ENCODE measurements at regions not wholly inside any gene's neighbourhood (a gene's known extent, or its start where the extent isn't known, plus 50 kb on each side); places are given as distances from the start of the nearest gene placed in this dataset.

DNA sequence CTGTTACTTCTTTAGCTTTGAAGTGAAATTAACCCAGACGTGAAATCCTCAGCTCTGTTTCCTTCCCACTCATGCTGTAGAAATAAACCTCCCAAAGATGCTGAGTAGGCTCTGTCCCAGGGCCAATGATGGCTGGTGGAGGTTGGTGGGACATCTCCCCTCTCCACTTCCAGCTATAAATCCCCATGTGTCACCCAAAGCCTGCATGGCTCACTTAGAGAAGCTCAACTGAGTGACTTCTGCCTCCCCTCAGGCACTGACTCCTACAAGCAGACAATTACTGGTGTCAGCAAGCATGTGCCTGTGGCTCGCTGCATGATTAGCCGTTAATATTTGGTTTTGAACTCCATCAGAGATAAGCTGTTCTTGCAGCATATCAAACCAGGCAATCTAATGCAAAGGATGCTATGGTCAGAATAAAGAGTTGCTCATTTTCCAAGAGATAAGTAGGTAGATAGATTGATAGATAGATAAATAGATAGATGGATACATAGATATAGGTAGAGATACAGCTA lies 569.5 kb upstream of the WWC1 start:
- TF ChIP-seq, protein P1, sequence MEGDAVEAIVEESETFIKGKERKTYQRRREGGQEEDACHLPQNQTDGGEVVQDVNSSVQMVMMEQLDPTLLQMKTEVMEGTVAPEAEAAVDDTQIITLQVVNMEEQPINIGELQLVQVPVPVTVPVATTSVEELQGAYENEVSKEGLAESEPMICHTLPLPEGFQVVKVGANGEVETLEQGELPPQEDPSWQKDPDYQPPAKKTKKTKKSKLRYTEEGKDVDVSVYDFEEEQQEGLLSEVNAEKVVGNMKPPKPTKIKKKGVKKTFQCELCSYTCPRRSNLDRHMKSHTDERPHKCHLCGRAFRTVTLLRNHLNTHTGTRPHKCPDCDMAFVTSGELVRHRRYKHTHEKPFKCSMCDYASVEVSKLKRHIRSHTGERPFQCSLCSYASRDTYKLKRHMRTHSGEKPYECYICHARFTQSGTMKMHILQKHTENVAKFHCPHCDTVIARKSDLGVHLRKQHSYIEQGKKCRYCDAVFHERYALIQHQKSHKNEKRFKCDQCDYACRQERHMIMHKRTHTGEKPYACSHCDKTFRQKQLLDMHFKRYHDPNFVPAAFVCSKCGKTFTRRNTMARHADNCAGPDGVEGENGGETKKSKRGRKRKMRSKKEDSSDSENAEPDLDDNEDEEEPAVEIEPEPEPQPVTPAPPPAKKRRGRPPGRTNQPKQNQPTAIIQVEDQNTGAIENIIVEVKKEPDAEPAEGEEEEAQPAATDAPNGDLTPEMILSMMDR (conservative IDR thresholded peaks at IDR 0.05), result no peak
- H3K27ac ChIP-seq, result no peak overlapping the region

DNA sequence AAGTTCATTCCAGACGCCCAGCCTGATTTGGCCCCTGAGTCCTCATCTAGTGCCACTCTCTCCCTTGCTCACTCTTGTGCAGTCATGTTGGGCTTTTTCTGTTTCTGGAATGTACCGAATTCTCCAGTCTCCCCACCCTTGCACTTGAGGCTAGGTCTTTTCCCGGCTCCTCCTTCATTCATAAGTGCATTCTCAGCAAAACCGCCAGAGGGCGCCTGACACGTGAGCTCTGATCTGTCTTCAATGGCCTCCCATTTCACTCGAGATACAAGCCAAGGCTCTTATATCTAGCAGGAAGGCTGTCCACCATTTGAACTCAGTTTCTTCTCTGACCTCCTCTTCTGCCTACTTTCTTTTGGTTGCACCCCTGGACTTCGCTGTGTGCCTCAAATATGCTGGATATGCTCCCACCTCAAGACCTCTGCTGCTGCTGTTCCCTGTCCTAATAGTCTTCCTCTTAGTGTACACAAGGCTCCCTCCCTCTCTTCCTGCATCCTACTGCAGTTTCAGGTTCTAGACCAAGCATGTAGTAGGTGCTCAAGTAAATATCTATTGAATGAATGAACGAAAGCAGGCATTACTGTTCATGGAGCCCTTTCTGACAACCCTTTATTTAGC lies 568.1 kb upstream of the WWC1 start:
- no peak overlapping the region for H3K27ac ChIP-seq
- TF ChIP-seq, protein P1 (conservative IDR thresholded peaks at IDR 0.05), result peak; percentile 81

DNA sequence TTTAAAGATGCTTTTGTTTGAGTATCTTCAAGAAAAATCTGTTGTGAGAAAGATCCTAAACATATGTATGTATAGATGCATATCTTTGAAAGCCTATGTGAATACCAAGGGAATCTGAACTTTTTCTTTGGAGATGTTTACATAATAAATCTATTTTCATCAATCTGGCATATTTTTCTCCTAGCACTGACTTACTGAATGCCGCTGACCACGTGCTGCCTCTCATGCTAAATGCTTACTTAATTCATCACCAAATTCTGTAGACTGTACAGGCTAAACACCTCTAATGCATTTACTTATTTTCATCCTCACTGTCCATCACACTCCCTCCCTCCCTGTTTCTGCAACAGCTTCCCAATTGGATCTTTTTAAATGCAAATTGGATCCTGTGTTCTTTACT lies 566.2 kb upstream of the WWC1 start:
- TF ChIP-seq, protein P1 (conservative IDR thresholded peaks at IDR 0.05), result no peak
- no peak overlapping the region for H3K27ac ChIP-seq

DNA sequence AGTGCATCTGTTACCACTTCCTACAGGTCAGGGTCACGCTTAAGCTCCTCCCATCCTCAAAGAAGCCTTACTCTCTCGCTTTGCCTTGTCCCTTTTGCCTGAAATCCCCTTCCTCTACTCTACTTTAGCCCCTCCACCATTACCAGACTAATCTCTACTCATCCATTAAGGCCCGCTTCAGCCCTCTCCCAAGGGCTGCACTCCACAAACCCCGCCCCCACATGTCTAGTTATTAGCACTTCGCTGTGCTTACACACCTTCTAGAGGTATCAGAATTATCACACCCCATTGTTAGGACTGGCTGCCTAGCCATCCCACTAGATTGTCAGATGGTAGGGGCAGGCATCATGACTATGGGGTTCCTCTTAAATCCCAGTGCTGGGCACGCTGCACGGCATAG lies 565.7 kb upstream of the WWC1 start:
- TF ChIP-seq, protein P1 (conservative IDR thresholded peaks at IDR 0.05), result no peak
- H3K27ac ChIP-seq, result no peak overlapping the region

DNA sequence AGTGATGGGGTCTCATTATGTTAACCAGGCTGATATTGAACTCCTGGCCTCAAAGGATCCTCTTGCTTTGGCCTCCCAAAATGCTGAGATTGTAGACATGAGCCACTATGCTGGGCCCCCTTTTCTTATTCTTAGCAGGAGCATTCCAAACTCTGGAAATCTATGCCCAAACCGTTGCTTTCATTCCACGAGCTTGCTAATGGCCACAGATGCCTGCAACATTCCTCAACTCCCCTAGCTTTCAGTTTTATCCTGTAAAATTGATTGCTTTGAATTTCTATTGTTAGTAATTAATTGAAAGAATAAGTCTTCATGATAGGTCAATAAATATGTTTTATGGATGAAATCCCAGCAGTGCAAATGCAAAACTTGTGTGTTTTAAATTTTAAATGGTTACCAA lies 564.8 kb upstream of the WWC1 start:
- H3K27ac ChIP-seq, result no peak overlapping the region
- TF ChIP-seq, protein P1 (conservative IDR thresholded peaks at IDR 0.05), result no peak

DNA sequence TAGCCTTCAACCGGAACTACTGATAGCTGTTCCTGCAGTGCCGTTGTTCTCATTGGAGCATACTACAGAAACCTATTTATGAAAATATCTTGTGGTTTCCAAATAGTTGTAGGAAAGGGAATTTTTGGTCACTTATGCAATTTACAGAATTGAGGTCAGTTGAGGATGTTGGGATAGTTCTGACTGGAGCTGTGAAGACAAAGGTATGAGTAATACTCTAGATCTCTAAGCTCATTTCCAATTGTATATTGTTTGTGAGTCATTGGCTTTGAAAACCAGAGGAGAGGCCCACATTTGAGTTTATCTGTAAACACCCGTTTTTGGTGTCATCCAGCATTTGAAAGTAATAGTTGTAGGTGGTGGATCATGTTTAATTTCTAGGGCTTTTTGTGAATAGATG lies 561.3 kb upstream of the WWC1 start:
- H3K27ac ChIP-seq, result no peak overlapping the region
- TF ChIP-seq, protein P1 (conservative IDR thresholded peaks at IDR 0.05), result no peak

DNA sequence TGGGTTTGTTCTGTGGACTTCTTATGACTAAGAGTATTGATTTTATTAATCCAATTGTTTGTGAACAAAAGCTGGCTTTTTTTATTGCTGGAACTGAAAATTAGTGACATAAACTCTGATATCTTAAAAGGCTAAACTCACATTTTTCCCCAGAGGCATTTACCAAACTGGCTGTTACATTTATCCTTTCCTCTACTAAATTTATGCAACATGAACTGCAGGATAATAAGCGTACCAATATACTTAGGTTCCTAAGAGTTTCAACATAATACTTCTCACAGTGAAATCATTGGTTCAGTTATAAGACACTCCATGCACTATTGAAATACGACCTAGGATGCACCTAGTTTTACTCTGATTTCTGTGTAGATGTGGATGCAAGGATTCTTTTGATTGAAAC lies 560.8 kb upstream of the WWC1 start:
- TF ChIP-seq, protein P1 (conservative IDR thresholded peaks at IDR 0.05), result no peak
- H3K27ac ChIP-seq, result no peak overlapping the region
